Hepatocyte (in vitro differentiated cells): ENCODE measurements at regions not wholly inside any gene's neighbourhood (a gene's known extent, or its start where the extent isn't known, plus 50 kb on each side); places are given as distances from the start of the nearest gene placed in this dataset.

Experiments
- DNase-seq: peaks from one replicate; pipeline ENCODE4 v3.0.0-alpha.2; 2016; ENCODE audit warnings: low spot score
- H2AFZ ChIP-seq: fragments of 200-600 bp; sonication (generic); 2 replicates; pipeline ENCODE4 v1.6.0; 2016; ENCODE audit warnings: antibody characterized with exemption, mild to moderate bottlenecking
- H3K27ac ChIP-seq: fragments of 200-600 bp; sonication (generic); 2 replicates; pipeline ENCODE4 v1.5.1; 2016; ENCODE audit warnings: mild to moderate bottlenecking
- H3K27me3 ChIP-seq: fragments of 200-600 bp; sonication (generic); 2 replicates; pipeline ENCODE4 v1.6.1; 2016
- H3K36me3 ChIP-seq: fragments of 200-600 bp; sonication (generic); replicated peaks from 2 replicates; pipeline ENCODE4 v1.5.1; 2016; ENCODE audit warnings: low read depth; ENCODE audit not compliant: insufficient read depth
- H3K4me1 ChIP-seq: fragments of 200-600 bp; sonication (generic); 2 replicates; pipeline ENCODE4 v1.5.1; 2016; ENCODE audit warnings: mild to moderate bottlenecking, moderate library complexity; ENCODE audit not compliant: insufficient read depth
- H3K4me2 ChIP-seq: fragments of 200-600 bp; sonication (generic); 2 replicates; pipeline ENCODE4 v1.6.0; 2016
- H3K4me3 ChIP-seq: fragments of 200-600 bp; sonication (generic); 2 replicates; pipeline ENCODE4 v1.5.1; 2016; ENCODE audit warnings: mild to moderate bottlenecking
- H3K79me2 ChIP-seq: fragments of 200-600 bp; sonication (generic); 2 replicates; pipeline ENCODE4 v1.6.0; 2017; ENCODE audit warnings: mild to moderate bottlenecking
- H3K9me2 ChIP-seq: fragments of 200-600 bp; sonication (generic); replicated peaks from 2 replicates; pipeline ENCODE4 v1.6.0; 2017; ENCODE audit warnings: mild to moderate bottlenecking; ENCODE audit not compliant: insufficient read depth
- H3K9me3 ChIP-seq: fragments of 200-600 bp; sonication (generic); 2 replicates; pipeline ENCODE4 v1.5.1; 2016; ENCODE audit warnings: low read depth, mild to moderate bottlenecking
- H4K20me1 ChIP-seq: fragments of 200-600 bp; sonication (generic); 2 replicates; pipeline ENCODE4 v1.6.0; 2016; ENCODE audit warnings: mild to moderate bottlenecking; ENCODE audit not compliant: insufficient read depth, poor library complexity, severe bottlenecking
- EZH2 ChIP-seq: fragments of 200-600 bp; sonication (generic); IDR thresholded peaks from 2 replicates; pipeline ENCODE4 v1.6.1; 2016; ENCODE audit warnings: antibody characterized with exemption, mild to moderate bottlenecking, borderline replicate concordance
- EZH2phosphoT487 ChIP-seq: fragments of 200-600 bp; sonication (generic); IDR thresholded peaks from one replicate; pipeline ENCODE4 v1.6.1; 2018; ENCODE audit warnings: antibody characterized with exemption, mild to moderate bottlenecking, low read depth, moderate library complexity; ENCODE audit not compliant: unreplicated experiment, severe bottlenecking
- WGBS: methylation state at CpG from one replicate; pipeline ENCODE4 v1.1.6; 2016; ENCODE audit warnings: low lambda C conversion rate; ENCODE audit errors: missing lambda C conversion rate; 5-methylcytosine and 5-hydroxymethylcytosine counted together
- TF ChIP-seq, protein P1 (sequence below): fragments of 200-600 bp; sonication (generic); IDR thresholded peaks from 2 replicates; pipeline ENCODE4 v1.5.1; 2016; ENCODE audit warnings: antibody characterized with exemption, mild to moderate bottlenecking; ENCODE audit not compliant: poor library complexity

DNA sequence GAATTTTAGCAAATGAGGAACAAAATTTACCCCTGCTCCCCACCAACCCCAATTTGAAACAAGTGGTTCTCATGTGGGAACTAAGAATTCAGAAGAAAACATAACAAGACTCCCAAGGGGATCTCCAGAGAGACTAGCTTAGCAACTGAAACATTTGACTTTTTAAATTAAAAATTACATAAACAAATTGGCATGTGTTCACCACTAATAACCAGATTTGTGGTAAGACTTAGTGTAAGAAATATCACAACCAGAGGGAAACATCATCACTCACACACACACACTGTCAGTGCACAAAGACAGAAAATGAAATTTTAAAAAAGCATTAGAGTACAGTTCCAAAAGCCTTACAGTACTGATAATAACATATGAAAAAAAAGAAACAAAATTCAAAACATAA, 348.8 kb downstream of the CGGBP1 start:
- Histone ChIP-seq H3K27ac (no peak overlapping the region), H3K9me2 (no peaks in the 10 kb centered on the region), H3K79me2 (no peaks in the 10 kb centered on the region), H3K4me2 (no peak overlapping the region), H3K9me3 (no peaks in the 10 kb centered on the region), H3K27me3 (no peaks in the 10 kb centered on the region), H2AFZ (no peak overlapping the region), H3K4me1 (no peaks in the 10 kb centered on the region), H4K20me1 (no peaks in the 10 kb centered on the region), H3K4me3 (no peak overlapping the region), H3K36me3 (no peaks in the 10 kb centered on the region)
- no peak for DNase-seq
- TF ChIP-seq, protein P1, sequence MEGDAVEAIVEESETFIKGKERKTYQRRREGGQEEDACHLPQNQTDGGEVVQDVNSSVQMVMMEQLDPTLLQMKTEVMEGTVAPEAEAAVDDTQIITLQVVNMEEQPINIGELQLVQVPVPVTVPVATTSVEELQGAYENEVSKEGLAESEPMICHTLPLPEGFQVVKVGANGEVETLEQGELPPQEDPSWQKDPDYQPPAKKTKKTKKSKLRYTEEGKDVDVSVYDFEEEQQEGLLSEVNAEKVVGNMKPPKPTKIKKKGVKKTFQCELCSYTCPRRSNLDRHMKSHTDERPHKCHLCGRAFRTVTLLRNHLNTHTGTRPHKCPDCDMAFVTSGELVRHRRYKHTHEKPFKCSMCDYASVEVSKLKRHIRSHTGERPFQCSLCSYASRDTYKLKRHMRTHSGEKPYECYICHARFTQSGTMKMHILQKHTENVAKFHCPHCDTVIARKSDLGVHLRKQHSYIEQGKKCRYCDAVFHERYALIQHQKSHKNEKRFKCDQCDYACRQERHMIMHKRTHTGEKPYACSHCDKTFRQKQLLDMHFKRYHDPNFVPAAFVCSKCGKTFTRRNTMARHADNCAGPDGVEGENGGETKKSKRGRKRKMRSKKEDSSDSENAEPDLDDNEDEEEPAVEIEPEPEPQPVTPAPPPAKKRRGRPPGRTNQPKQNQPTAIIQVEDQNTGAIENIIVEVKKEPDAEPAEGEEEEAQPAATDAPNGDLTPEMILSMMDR: no peak
- no peak for TF ChIP-seq EZH2phosphoT487
- TF ChIP-seq EZH2: no peak

DNA sequence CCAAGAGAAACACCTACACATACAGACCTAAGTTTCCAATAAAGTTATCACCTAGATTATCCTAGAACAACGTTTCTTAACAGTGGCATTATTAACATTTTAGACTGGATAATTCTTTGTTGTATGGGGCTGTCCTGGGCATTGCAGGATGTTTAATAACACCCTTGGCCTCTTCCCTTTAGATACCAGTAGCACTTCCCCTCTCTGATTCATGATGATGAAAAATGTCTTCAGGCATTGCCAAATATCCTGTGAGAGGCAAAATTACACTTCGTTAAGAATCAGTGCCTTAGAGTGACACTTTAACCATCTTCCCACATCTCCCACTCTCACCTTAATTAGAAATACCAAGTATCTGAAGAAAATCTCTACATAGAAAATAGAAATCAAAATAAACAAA, 352.6 kb downstream of the CGGBP1 start:
- WGBS: 82% methylated on average over 2 of the region's 2 CpGs
- no peak overlapping the region for H3K4me2 ChIP-seq
- no peaks in the 10 kb centered on the region for H3K27me3 ChIP-seq
- H2AFZ ChIP-seq: no peak overlapping the region
- H3K4me3 ChIP-seq: no peak overlapping the region
- H3K36me3 ChIP-seq: no peaks in the 10 kb centered on the region
- H3K9me2 ChIP-seq: no peaks in the 10 kb centered on the region
- H3K9me3 ChIP-seq: no peaks in the 10 kb centered on the region
- H3K4me1 ChIP-seq: no peaks in the 10 kb centered on the region
- no peak overlapping the region for H3K27ac ChIP-seq
- no peak for TF ChIP-seq EZH2
- TF ChIP-seq, protein P1: no peak
- no peak for TF ChIP-seq EZH2phosphoT487
- DNase-seq: no peak
- H4K20me1 ChIP-seq: no peaks in the 10 kb centered on the region
- H3K79me2 ChIP-seq: no peaks in the 10 kb centered on the region

DNA sequence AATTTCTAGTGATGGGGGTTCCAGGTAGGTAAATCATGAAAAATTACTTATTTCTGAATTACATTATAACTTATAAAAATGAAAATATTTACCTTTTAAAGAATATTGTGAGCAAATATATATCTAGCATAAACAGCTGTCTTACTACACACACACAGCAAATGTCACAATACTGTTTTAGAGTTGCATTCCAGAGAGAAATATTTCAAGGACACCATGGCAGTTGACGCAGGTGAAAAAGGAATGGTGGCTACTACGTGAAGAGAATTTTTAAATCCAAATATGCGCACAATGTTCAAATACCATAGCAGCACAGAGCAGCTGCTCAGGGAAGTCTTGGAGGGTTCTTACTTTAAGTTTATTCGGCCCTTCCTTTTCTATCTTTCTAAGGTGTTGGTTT, 356.2 kb downstream of the CGGBP1 start:
- Histone ChIP-seq H3K27me3 (no peaks in the 10 kb centered on the region), H3K4me2 (no peak overlapping the region), H3K79me2 (no peaks in the 10 kb centered on the region), H2AFZ (no peak overlapping the region), H3K27ac (no peak overlapping the region), H3K9me3 (no peaks in the 10 kb centered on the region), H3K36me3 (no peaks in the 10 kb centered on the region), H4K20me1 (no peaks in the 10 kb centered on the region), H3K4me1 (no peaks in the 10 kb centered on the region), H3K9me2 (no peaks in the 10 kb centered on the region), H3K4me3 (no peak overlapping the region)
- TF ChIP-seq, protein P1: no peak
- TF ChIP-seq EZH2 (no peak), EZH2phosphoT487 (no peak)
- WGBS: 86% methylated on average over 4 of the region's 4 CpGs
- no peak for DNase-seq
